Umbilical cord (tissue), 1 donor: ENCODE measurements at regions not wholly inside any gene's neighbourhood (a gene's known extent, or its start where the extent isn't known, plus 50 kb on each side); places are given as distances from the start of the nearest gene placed in this dataset.
"Not testable (repeated sequence)": the region's sequence is repeated elsewhere in the genome, so short reads cannot be mapped to it uniquely, and the experiment has no call there.

ENCODE experiments used
- DNase-seq: peaks from one replicate; pipeline ENCODE4 v3.0.0-alpha.2; 2015; ENCODE audit warnings: low spot score

DNA sequence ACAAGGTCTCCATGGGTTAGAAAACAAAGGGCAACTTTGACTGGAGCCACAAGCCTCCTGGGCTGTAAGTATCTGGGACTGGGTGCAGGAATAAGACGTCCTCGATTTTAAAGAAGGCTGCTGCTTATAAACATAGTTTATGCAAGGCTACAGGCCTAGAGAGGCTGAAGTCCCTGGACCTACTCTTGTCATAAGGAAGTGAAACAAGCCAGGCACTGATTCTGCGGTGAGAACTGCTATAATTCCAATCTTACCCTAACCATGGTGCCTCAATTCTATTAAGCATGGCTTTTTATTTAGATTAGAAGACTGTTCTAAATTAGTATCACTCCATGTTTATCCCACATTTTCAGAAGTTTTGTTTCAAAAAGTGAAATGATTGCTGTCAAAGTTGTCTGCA is 777.6 kb downstream of the PLOD2 start:
- DNase-seq: no peak

- DNase-seq: no peak
Observed at GRCh38 chr3:145384307-145384706, 776.7 kb downstream of the PLOD2 start.

DNA sequence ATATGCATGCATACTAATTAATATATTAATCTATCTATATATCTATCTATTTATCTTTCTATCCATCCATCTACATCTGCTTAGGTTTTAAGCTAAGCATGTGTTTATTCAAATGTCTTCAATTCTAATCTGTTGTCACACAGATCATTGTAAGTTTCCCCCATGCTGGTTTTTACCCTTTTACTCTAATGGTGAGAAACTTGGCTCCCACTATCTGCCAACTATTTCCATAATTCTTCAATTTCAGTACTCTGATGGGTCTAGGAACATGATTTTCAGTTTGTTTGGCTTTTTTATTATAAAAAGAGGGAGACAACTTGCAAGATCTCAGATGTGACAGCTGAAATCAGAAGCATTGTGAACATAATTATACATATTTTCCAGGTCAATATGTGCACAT is 773.8 kb downstream of the PLOD2 start:
- no peak for DNase-seq

DNA sequence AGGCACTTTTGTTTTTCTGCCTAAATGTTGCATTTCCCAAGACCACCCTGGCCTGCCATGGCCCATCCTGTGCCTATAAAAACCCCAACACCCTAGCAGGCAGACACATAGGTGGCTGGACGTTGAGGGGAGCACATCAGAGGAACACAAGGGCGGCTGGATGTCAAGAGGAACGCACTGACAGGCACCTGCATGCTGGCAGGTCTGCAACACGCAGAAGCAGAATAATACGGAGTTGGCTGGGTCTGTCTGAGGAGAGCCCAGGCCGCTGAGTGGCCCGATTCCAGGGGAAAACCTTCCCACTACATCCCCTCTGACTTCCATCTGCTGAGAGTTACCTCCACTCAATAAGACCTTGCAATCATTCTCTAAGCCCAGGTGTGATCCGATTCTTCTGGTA is 765.6 kb downstream of the PLOD2 start:
- DNase-seq: no peak

- DNase-seq: no peak
Observed at GRCh38 chr3:145411605-145412004, 749.4 kb downstream of the PLOD2 start.

GRCh38 chr3:145417678-145418077 is 743.3 kb downstream of the PLOD2 start:
- no peak for DNase-seq

DNA sequence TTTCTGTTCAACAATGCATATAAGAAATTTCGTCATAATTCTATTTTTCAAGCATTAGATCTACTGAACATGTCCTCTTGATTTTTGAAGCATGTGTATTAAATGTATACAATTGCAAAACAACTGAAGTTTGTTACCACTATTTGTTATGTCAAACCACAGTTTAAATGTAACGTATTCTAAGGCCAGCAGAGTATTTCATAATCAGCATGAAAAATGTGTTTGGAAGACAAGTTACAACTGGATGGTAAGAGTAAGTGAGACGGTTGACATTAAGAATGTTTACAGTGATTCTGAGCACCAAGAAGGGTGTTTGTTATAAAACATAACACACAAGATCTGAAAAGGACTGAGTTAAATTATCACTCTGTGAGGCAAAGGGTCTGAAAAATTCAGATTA is 738.4 kb downstream of the PLOD2 start:
- DNase-seq: no peak

GRCh38 chr3:145427355-145427754 is 733.6 kb downstream of the PLOD2 start:
- DNase-seq: no peak

DNA sequence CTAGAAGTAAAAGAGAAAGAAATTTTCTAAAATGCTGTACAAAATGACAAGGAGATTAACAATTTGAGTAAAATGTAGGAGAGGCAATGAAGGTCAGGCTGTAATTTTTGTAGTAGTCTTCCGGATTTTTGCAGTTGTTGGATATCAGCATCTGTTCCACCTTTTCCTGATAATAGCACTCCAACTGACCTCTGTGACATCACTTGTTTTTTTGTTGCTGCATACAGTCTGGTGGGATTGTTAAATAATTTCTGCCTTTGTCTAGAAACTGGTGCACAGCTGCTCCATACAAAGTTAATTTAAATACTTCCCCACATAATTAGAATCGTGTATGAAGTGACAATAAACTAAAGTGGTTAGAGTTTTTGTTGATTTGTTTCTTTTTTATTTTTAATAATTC is 731.4 kb downstream of the PLOD2 start:
- no peak for DNase-seq

- DNase-seq: no peak
Observed at GRCh38 chr3:145448436-145448835, 712.5 kb downstream of the PLOD2 start.

DNA sequence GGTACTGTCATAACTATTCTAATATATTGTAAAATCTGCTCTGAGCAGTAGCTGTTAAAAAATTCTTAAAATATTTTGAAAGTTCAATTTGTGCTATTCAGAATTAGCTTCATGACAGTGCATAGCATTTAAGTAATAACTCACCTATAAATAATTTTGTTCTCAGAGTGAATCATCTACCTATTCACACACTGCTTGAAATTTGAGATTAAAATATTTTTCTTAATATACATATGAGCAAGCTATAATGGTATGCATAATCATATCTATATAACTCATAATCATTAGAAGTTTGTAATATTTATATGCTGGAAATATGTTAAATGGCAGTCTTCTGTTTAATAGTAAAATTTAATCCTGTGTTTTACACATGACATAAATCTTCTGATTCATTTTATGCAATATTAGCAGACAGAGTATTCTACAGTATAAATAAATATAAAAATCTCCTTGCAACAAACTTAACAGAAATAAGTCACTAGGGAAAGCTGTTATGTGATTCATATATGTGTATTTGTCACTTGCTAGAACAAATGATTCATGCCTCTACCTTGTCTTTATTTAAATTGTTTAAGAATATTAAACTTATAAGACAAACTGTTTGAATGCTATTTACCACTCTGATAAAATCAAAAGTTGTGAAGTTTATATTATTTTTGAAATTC is 710.8 kb downstream of the PLOD2 start:
- DNase-seq: no peak

- DNase-seq: no peak
Observed at GRCh38 chr3:145457825-145458552, 703.0 kb downstream of the PLOD2 start.

DNA sequence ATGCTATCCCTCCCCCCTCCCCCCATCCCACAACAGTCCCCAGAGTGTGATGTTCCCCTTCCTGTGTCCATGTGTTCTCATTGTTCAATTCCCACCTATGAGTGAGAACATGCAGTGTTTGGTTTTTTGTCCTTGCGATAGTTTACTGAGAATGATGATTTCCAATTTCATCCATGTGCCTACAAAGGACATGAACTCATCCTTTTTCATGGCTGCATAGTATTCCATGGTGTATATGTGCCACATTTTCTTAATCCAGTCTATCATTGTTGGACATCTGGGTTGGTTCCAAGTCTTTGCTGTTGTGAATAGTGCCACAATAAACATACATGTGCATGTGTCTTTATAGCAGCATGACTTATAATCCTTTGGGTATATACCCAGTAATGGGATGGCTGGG is 701.3 kb downstream of the PLOD2 start:
- not testable (repeated sequence) for DNase-seq

DNA sequence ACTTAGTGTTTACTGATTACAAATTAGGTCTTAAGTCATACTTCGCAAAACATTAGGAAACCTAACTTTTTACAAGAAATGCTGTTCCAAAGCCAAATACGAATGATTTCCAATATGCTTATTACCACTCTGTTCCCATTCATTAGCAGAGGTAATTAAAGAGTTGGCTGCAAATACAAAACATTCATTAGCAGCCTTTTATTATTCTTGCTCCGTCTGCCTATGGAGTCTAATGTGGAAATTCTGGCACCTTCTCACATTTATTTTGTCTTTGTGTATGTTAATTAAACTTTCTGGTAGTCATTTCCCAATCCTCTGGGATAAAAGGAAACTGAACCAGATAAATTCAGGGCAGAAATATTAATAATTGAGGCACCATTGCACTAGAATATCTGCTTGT is 689.0 kb downstream of the PLOD2 start:
- DNase-seq: no peak

DNA sequence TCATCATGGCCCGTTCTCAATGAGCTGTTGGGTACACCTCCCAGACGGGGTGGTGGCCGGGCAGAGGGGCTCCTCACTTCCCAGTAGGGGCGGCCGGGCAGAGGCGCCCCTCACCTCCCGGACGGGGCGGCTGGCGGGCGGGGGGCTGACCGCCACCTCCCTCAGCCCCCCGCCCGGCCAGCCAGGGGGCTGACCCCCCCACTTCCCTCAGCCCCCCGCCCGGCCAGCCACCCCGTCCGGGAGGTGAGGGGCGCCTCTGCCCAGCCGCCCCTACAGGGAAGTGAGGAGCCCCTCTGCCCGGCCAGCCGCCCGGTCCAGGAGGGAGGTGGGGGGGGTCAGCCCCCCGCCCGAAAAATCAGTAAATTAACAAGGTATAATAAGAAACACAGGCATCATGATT is 678.2 kb downstream of the PLOD2 start:
- DNase-seq: not testable (repeated sequence)

DNA sequence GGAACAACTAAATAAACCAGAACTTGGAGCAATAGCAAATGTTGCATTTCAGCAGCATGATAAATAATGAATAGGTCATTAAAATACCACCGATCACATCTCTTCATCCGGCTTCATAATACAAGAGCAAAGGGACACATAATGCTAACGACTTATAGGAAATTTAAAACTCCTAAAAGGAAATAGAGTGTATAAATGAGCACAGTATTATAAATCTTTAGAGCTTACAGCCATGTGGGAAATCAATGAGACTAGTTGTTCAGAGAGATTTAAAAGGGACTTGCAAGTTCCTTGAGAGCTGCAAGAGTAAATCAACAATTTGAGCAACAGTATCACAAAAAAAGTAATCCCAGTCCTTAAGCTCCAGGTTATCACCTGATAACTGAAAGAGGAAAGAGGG is 677.0 kb downstream of the PLOD2 start:
- no peak for DNase-seq

- no peak for DNase-seq
Observed at GRCh38 chr3:145489011-145489410, 672.0 kb downstream of the PLOD2 start.

DNA sequence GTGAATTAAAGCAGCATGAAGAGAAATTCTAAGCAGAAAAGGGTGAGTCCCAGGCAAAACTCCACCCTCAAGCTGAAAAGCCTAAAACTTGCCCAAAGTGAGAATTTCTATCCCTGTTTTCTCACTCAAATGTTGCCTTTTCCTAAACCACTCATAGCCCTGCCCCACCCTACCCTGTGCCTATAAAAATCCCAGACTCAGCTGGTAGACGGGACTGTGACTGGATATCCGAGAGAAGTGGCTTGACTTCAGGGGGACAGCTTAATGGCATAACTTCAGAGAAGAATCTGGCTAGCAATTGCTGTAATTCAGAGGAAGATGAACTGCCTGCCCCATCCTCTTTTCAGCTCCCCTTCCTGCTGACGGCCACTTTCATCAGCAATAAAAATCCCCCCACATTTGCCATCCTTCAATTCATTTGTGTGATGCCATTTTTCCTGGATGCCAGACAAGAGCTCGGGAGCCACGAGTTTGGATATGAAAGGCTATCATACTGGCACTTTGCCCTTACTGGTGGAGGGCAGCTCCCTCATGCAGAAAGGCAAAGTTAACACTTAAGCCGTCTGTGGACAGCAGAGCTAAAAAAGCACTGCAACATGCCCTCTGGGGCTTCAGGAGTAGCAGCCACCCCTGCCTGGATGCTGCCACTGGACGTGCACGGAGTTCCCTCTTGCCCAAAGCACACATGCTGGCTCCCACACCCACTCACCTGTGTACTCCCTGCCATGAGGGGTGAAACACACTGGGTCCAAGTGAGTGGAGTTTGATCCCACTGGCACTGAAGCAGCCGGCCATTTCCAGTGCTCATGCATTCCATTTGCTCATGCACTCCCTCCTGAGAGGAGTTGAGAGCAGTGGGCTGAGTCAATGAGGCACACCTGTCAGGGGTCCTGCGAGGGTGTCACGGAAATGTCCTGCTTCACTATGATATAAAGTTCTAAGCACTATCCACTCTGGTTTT is 670.6 kb downstream of the PLOD2 start:
- DNase-seq: no peak

DNA sequence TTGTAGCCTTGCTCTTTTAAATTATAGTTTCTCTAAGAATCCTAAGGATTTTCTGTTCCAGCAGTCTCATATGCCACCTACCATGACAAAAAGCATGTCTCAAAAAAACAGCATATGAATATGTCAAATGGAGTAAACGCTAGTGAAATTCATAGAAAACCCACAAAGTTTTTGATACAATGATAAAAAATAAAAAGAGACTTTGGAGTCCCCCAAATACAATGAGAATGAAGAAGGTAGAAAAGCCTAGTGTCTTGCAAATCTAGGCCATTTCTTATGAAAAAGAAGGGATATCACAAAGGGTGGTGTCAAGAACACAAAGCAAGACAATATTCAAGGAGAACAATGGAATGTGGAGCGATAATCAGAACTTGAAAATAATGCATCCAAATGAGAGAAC is 668.5 kb downstream of the PLOD2 start:
- DNase-seq: no peak

GRCh38 chr3:145517416-145517815 is 643.6 kb downstream of the PLOD2 start:
- DNase-seq: not testable (repeated sequence)

DNA sequence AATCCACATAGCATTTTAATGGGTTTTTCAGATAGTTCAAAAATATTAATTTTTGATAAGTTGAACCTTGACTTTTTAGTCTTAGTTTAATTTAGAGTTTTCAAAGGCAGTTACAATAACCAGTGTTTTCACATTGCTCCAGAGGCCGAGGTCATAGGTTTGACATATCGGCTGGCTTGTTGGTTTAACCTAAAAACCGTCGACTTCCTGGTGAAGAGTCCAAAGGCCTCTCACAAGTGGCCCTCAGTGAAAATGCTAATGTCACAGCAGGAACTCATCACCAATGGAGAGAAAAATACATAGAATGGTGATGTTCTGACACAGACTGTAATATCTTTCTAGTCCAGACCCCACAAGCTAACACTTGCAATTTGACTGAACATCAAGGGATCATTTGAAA is 642.3 kb downstream of the PLOD2 start:
- no peak for DNase-seq

DNA sequence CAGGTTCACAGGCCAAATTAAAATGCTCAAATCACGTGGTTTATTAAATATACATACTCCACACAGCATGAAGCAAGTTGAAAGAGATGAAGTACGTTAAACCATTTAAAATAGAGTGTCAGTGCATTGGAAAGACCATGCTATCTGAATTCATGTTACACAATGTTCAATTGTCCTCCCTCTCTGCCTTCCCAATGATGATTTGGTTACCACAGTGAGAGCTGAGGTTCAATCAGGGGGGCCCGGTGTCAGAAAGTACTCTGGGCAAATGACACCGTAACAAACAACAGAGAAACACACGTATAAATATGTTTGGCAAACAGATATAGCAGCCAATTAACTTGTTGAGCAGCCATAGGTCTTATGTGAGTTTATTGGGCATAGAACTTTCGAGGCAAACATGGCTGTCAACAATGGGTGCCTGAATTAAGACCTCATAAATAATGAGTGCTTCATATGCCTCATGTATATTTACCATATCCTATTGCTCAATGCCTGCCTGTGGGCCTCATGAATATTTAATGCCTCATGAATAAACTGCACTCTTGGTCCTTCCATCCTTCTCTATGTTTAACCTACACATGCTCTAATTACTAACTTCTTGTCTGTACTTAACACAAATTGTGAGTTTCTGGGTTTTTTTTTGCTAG is 641.5 kb downstream of the PLOD2 start:
- DNase-seq: no peak
